Esophagus squamous epithelium (tissue), 4 donors: ENCODE measurements at regions not wholly inside any gene's neighbourhood (a gene's known extent, or its start where the extent isn't known, plus 50 kb on each side); places are given as distances from the start of the nearest gene placed in this dataset.

Source experiments
- CTCF ChIP-seq, 6 experiments: fragments of 450-650 bp in 4 of 6; fragments of 200-600 bp in 2 of 6; sonication (generic) in 2 of 6; IDR thresholded peaks; one replicate each; pipeline ENCODE4 v1.5.1; 2016 to 2019; ENCODE audit warnings: antibody characterized with exemption in 6 of 6, mild to moderate bottlenecking in 4 of 6, moderate library complexity in 4 of 6
- POLR2A ChIP-seq, 4 donors: fragments of 450-650 bp; IDR thresholded peaks; one replicate each; pipeline ENCODE4 v1.6.1; 2017; ENCODE audit warnings: antibody characterized with exemption in 4 of 4, mild to moderate bottlenecking in 4 of 4, moderate library complexity in 3 of 4

GRCh38 chr18:25449046-25449445 lies 97.1 kb upstream of the ZNF521 start:
- TF ChIP-seq CTCF (IDR thresholded peaks at IDR 0.05) (no peak), POLR2A (IDR thresholded peaks at IDR 0.05) (no peak)
